ENCODE measurements at regions not wholly inside any gene's neighbourhood (a gene's known extent, or its start where the extent isn't known, plus 50 kb on each side); places are given as distances from the start of the nearest gene placed in this dataset.

DNA sequence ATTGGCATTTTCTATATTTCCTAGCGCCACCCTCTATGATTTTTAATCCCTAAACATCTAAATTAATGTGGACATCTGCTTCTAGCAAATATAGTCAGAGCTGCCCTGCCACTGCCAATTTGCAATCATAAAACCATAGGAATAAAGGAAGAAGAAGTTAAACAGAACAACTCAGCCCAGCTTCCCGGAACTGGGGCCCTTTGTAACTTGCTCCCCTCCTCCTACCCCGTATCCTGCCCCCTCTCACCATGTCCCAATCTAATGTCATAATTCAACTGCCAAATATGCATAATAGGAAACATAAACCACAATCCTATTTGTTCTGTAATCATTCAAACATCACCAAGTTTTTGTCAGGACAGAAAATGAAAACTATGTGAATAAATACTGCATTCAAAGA lies 74.4 kb upstream of the ACP3 start:
- TF ChIP-seq, protein P1, sequence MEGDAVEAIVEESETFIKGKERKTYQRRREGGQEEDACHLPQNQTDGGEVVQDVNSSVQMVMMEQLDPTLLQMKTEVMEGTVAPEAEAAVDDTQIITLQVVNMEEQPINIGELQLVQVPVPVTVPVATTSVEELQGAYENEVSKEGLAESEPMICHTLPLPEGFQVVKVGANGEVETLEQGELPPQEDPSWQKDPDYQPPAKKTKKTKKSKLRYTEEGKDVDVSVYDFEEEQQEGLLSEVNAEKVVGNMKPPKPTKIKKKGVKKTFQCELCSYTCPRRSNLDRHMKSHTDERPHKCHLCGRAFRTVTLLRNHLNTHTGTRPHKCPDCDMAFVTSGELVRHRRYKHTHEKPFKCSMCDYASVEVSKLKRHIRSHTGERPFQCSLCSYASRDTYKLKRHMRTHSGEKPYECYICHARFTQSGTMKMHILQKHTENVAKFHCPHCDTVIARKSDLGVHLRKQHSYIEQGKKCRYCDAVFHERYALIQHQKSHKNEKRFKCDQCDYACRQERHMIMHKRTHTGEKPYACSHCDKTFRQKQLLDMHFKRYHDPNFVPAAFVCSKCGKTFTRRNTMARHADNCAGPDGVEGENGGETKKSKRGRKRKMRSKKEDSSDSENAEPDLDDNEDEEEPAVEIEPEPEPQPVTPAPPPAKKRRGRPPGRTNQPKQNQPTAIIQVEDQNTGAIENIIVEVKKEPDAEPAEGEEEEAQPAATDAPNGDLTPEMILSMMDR (IDR thresholded peaks at IDR 0.05; ENCODE audit: poor library complexity, severe bottlenecking) = no peak
- TF ChIP-seq POLR2AphosphoS5 (IDR thresholded peaks at IDR 0.05) = no peak
- no peak for TF ChIP-seq EP300 (conservative IDR thresholded peaks at IDR 0.05; ENCODE audit: poor library complexity, severe bottlenecking)
- no peak for TF ChIP-seq EZH2 (IDR thresholded peaks at IDR 0.05; ENCODE audit: borderline replicate concordance, insufficient read depth, low read length, poor library complexity, severe bottlenecking)

Measured in neural cell (in vitro differentiated cells).